ENCODE measurements at regions not wholly inside any gene's neighbourhood (a gene's known extent, or its start where the extent isn't known, plus 50 kb on each side); places are given as distances from the start of the nearest gene placed in this dataset.

DNA sequence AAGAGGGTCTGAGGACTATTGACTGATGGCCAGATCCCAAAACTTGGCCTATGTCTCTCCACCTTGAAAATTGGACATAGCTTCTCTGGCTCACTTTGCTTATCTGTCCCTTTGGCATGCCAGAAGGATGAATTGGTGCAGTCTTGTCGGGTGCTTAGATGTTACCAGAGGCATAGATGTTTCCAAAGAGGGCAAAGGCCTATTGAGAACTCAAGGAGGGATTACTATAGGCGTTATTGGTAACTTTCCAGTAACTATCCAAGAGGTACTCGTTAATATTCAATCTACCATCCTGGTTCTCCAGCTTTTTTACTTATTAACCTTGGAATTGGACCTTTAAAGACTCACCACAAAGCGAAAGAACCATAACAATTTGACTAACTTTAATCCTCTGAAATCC is 368.3 kb upstream of the ESRRG start:
- intact Hi-C loops (cut with DNase I): no loop called here
- H3K36me3 ChIP-seq: no peaks in the 10 kb centered on the region
- TF ChIP-seq, protein P1, sequence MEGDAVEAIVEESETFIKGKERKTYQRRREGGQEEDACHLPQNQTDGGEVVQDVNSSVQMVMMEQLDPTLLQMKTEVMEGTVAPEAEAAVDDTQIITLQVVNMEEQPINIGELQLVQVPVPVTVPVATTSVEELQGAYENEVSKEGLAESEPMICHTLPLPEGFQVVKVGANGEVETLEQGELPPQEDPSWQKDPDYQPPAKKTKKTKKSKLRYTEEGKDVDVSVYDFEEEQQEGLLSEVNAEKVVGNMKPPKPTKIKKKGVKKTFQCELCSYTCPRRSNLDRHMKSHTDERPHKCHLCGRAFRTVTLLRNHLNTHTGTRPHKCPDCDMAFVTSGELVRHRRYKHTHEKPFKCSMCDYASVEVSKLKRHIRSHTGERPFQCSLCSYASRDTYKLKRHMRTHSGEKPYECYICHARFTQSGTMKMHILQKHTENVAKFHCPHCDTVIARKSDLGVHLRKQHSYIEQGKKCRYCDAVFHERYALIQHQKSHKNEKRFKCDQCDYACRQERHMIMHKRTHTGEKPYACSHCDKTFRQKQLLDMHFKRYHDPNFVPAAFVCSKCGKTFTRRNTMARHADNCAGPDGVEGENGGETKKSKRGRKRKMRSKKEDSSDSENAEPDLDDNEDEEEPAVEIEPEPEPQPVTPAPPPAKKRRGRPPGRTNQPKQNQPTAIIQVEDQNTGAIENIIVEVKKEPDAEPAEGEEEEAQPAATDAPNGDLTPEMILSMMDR (IDR thresholded peaks at IDR 0.05): no peak
- H3K4me1 ChIP-seq: no peaks in the 10 kb centered on the region
- no peaks in the 10 kb centered on the region for H3K9me3 ChIP-seq
- no peak overlapping the region for H3K27ac ChIP-seq
- H3K9ac ChIP-seq (ENCODE audit: low read depth in 2 of 2, low read length in 2 of 2): no peak overlapping the region
- no peak overlapping the region for H3K4me3 ChIP-seq
- DNase-seq: no peak
- no peaks in the 10 kb centered on the region for H3K27me3 ChIP-seq

DNA sequence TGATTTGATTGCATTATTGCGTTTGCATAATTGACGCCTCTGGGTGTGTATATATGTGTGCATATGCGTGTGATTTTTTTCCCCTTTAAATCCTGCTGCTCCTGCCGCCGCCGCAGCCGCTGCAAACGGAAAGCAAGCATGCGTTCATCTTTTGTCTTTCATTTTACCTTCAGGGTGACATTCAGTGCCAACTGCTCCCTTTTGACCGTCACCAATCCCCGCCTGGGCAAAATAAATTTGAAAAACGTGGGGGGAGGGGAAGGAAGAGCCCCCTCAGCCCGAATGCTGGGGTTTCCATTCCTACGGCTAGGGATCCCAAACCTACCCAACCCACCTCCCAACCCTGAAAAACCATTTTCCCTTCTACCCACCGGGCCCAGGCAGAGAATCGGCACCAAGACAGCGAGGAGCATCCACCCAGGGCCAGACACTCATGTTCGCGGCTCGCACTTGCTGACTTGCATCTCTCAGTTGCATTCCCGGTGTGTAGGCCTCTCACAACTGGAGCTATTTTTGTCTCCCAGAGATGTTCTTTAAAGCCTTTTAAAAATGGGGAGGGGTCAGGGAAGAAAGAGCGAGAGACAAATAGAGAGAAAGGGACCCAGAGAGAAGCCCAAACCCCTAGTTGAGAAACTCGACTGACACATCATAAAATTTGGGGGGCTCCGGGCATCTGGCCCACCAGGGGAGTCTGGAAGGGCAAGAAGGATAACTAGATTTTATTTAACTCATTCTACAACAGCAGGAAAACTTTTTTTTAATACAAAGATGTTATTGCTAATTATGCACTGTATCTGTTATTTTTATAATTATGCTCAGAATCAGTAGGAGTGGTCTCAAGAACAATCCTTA is 367.1 kb upstream of the ESRRG start:
- H3K27ac ChIP-seq: no peak overlapping the region
- H3K9ac ChIP-seq (ENCODE audit: low read depth in 2 of 2, low read length in 2 of 2): no peak overlapping the region
- no peaks in the 10 kb centered on the region for H3K36me3 ChIP-seq
- no peak for DNase-seq
- no peaks in the 10 kb centered on the region for H3K4me1 ChIP-seq
- no peaks in the 10 kb centered on the region for H3K27me3 ChIP-seq
- TF ChIP-seq, protein P1 (IDR thresholded peaks at IDR 0.05): no peak
- H3K9me3 ChIP-seq: no peaks in the 10 kb centered on the region
- intact Hi-C loops (cut with DNase I): no loop called here
- H3K4me3 ChIP-seq: peak overlapping the region; percentile 38

DNA sequence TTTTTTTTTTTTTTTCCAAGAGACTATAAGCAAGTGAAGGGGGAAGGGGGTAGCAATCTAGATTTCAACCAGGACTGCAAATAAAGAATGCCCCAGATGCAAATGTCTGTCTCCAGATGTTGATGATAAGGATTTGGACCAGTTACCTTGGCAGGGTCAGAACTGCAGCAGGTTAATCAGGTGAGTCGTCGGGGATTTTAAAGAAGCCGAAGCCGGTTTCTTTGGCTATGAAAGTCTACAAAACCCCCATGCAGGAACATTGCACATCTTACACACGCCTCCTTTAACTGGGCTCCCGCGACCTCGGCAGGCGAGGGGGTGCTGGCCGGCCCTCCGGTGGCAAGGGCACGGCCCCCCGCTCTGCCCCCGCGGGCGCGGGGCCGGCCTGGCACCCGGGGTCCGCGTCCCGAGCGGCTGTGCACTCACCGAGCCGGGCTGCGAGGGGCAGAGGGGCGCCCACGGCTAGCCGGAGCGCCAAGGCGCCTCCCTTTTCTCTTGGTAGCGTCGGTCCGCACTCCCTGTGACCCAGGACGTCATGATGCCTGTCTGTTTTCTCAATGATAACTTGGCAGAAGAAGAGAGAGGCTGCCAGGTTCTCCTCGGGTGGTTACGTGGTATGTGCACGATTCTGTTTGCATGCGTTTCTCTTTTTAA is 366.3 kb upstream of the ESRRG start:
- Histone ChIP-seq H3K9me3 (no peaks in the 10 kb centered on the region), H3K36me3 (no peaks in the 10 kb centered on the region), H3K27ac (no peak overlapping the region), H3K4me3 (peak overlapping the region; percentile 38), H3K27me3 (no peaks in the 10 kb centered on the region), H3K9ac (ENCODE audit: low read depth in 2 of 2, low read length in 2 of 2) (peak overlapping the region; percentile 40 to 48), H3K4me1 (no peaks in the 10 kb centered on the region)
- peak; percentile 30 for DNase-seq
- intact Hi-C loops (cut with DNase I): no loop called here
- TF ChIP-seq, protein P1 (IDR thresholded peaks at IDR 0.05): no peak

DNA sequence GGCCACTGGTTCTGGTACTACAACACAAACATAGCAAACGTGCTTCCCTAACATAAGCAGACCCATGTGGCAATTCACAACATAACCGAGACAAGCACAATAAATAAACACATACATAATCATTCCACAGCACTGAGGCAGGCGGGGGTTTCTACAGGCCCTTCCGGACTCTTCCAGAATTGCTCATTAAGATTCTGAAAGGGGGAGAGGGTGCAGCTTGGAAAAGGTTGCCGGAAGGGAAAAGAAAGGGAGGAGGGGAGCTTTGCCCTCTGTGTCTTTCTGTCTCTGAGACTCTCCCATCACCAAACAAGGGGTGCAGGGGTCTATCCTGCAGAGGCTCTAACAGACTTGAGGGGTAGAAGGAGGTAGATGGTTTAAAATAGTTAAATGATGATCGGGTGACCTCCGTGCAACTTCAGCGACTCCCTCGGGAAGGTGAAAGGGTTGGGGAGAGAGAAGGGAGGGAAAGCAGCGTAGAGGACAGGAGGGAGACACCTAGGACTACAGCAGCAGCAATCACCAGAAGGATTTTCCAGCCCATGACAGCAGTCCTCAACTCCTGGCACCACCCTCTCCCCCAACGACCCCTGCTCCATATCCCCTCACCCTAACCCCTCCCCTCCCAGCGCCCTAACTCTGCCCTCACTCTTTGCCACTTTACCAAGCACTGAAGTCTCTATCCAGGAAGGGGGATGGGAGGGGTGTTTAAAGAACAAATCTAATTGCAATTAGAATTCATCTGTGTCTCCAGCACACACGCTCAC is 365.5 kb upstream of the ESRRG start:
- no peak overlapping the region for H3K4me3 ChIP-seq
- H3K27ac ChIP-seq: no peak overlapping the region
- peak overlapping the region in 1 of 2 donors; percentile 48 for H3K9ac ChIP-seq (ENCODE audit: low read depth in 2 of 2, low read length in 2 of 2)
- no peaks in the 10 kb centered on the region for H3K4me1 ChIP-seq
- intact Hi-C loops (cut with DNase I): no loop called here
- no peak for DNase-seq
- H3K9me3 ChIP-seq: no peaks in the 10 kb centered on the region
- H3K36me3 ChIP-seq: no peaks in the 10 kb centered on the region
- TF ChIP-seq, protein P1 (IDR thresholded peaks at IDR 0.05): no peak
- no peaks in the 10 kb centered on the region for H3K27me3 ChIP-seq

DNA sequence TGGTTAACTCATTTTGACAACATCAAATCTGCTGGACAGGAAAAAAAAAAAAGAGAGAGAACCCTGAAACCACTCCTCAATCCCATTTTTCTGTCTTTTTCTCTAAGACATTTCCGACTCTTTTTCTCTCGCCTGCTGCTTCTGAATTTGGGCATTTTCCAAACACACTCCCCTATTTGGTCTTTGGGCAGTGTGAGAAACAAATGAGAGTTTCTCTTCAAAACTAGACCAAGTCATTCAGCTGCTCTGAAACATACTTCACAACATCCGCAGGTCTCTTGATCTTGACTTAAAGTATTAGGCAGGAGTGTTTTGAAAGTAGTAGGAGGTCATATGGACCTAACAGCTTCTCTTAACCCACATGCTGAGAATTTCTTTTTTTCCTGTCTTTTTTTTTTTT is 364.8 kb upstream of the ESRRG start:
- intact Hi-C loops (cut with DNase I): no loop called here
- H3K9ac ChIP-seq (ENCODE audit: low read depth in 2 of 2, low read length in 2 of 2): no peak overlapping the region
- no peaks in the 10 kb centered on the region for H3K27me3 ChIP-seq
- H3K9me3 ChIP-seq: no peaks in the 10 kb centered on the region
- DNase-seq: no peak
- no peak overlapping the region for H3K27ac ChIP-seq
- no peaks in the 10 kb centered on the region for H3K4me1 ChIP-seq
- no peaks in the 10 kb centered on the region for H3K36me3 ChIP-seq
- no peak overlapping the region for H3K4me3 ChIP-seq
- TF ChIP-seq, protein P1 (IDR thresholded peaks at IDR 0.05): no peak
